Activated gamma-delta T cell treated with Interleukin-2 at 50 U/mL for 16 hours (primary cell): ENCODE measurements at regions not wholly inside any gene's neighbourhood (a gene's known extent, or its start where the extent isn't known, plus 50 kb on each side); places are given as distances from the start of the nearest gene placed in this dataset.

Source experiments
- DNase-seq: peaks from one replicate; pipeline ENCODE4 v3.0.0-alpha.2; 2020

DNA sequence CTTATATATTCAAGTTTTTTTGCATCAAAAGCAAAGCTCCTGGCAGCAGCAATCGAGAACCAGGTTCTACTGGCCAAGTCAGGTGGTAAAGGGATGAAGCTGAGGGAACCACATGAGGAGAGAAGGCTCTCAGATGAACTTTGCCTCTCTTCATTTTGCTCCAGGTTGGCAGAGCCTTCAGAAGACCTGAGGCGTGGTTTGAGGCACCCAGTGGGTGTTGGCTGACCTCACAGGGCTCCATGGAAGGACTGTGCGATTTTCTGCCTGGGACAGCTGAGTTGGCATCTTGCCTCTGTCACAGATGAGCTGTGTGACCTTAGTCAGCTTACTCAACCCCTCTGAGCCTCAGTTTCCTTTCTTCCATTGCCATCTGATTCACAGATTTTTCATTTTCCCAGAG lies 89.0 kb downstream of the INSIG2 start:
- no peak for DNase-seq

DNA sequence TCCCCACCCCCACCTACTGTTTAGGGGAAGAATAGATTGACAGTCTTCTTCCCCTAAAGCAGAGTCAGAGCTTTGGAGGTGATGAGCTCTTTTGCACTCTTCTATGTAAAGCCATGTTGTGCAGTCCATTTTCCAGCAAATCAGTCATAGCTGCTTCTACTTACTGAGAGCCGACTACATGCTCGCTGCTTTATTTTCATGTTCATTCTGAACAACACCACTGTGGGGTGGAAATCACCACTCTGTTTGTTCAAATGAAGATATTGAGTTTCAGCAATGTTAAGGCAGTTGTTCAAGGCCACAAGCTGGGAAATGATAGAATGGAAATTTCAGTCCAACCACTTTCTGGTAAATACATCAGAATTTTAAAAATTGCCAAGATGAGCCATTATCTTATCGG lies 88.3 kb downstream of the INSIG2 start:
- no peak for DNase-seq

DNA sequence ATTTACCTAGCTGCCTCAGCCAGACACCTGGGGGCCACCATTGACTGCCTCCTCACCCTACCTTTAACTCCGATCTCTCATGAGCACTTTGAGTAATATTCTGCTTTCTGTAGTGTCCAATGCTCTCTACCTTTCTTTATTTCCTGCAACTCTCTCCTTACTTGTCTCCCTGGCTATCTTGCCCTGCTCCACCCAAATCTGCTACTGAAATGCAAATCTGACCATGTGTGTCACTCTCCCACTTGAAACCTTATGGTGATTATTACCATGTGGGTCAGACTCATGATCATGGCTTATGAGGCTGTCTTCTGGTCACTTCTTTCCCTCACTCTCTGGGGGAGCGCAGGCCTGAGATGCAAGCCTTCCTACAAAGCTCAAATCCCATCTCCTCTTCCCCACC lies 83.3 kb downstream of the INSIG2 start:
- no peak for DNase-seq

DNA sequence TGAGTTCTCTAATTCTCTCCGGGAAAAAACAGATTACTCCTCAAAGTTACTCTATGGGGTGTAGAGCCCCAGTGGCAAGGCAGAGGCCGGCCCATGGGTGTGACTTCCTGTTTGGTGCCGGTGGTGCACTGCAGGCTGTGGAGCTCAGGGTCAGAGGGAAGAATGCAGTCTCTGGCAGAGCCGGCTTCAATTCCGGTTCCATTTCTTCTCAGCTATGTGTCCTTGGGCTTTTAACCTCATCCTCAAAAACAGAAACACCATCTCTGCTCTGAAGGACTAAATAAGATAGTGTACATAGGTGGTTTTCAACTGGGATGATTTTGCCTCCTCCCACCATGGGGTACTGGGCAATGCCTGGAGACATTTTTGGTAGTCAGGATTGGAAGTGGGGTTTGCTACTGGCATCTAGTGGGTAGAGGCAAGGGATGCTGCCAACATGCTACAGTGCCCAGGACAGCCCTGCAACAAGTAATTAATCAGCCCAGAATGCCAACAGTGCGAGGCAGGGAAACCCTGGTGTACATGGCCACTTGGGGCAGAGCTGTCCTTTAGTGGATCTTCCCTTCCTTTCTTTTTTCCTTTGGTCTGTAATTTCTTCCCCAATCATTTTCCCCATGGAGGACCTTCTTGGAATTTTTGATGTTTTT lies 81.2 kb downstream of the INSIG2 start:
- no peak for DNase-seq

DNA sequence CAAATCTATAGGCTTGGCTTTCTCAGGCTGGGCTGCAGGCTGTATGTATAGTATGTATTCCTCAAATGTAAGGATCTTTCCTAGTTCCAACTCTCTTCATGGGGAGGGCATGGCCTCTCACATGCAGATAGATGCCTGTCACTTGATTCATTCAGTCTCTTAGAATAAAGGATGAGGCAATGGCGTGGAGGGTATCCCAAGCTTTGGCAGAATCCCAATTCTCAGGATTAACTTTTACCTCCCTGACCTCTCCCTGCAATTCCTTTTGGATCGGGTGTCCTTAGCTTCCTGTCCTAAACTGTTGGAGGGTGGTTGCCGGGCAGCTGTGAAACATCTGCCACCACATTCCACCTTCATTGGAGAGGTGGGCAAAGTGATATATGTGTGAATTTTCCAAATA lies 80.3 kb downstream of the INSIG2 start:
- no peak for DNase-seq

DNA sequence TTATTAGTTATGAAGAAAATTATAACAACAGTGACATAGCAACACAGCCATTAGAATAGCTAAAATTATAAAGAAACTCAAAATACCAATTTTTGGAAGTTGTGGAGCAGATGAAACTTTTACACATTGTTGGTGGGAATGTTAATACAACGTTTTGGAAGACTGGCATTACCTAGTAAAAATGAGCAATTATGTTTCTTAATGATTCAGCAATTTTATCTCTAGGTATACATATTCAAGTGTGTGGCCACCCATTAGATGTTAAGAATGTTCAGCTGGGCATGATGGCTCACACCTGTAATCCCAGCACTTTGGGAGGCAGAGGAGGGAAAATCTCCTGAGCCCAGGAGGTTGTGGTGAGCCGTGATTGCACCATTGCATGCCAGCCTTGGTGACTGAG lies 78.8 kb downstream of the INSIG2 start:
- DNase-seq, result no peak

DNA sequence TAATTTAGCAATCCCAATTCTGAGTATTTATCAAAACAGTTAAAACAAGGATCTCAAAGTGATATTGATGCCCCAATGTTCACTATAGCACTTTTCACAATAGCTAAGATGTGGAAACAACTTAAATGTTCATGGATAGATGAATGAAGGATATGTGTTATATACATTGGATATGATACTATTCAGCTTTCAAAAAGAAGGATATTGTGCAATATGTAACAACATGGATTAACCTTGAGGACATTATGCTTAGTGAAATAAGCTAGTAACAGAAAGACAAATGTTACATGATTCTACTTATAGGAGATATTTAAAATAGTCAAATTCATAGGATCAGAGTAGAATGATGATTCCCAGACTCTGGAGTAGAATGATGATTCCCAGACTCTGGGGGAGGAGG lies 78.0 kb downstream of the INSIG2 start:
- DNase-seq, result no peak

DNA sequence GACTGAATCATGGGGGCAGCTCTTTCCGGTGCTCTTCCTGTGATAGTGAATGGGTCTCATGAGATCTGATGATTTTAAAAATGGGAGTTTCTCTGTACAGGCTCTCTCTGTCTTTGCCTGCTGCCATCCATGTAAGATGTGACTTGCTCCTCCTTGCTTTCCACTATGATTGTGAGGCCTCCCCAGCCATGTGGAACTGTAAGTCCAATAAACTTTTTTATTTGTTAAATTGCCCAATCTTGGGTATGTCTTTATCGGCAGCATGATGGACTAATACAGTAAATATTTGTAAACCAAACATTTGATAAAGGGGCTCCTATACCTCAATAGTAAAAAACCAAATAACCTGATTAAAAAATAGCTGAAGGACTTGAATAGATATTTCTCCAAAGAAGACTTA lies 77.3 kb downstream of the INSIG2 start:
- no peak for DNase-seq
